Tibial artery (tissue), 4 donors: ENCODE measurements at regions not wholly inside any gene's neighbourhood (a gene's known extent, or its start where the extent isn't known, plus 50 kb on each side); places are given as distances from the start of the nearest gene placed in this dataset.

Experiments used
- DNase-seq, 2 donors: peaks; one replicate each; pipeline ENCODE4 v3.0.0-alpha.2; 2019
- H3K27ac ChIP-seq, 2 donors: fragments of 200-600 bp; sonication (generic) in 1 of 2; 1 replicate in 1 of 2; 2 replicates in 1 of 2; pipeline ENCODE4 v1.5.1; 2018 to 2019; ENCODE audit warnings: mild to moderate bottlenecking in 1 of 2
- H3K27me3 ChIP-seq, 2 donors: fragments of 200-600 bp; sonication (generic) in 1 of 2; one replicate each; pipeline versions ENCODE4 v1.5.1 to v1.6.0; 2016 to 2019
- H3K36me3 ChIP-seq, 3 donors: fragments of 200-600 bp; sonication (generic) in 2 of 3; one replicate each; pipeline ENCODE4 v1.5.1; 2016 to 2019; ENCODE audit warnings: mild to moderate bottlenecking in 2 of 3
- H3K4me1 ChIP-seq, 4 donors: fragments of 200-600 bp; sonication (generic) in 2 of 4; 1 replicate in 3 of 4; 2 replicates in 1 of 4; pipeline ENCODE4 v1.5.1; 2016 to 2019
- H3K4me3 ChIP-seq, 2 donors: fragments of 200-600 bp; sonication (generic) in 1 of 2; 1 replicate in 1 of 2; 2 replicates in 1 of 2; pipeline ENCODE4 v1.5.1; 2018 to 2019; ENCODE audit warnings: mild to moderate bottlenecking in 2 of 2
- H3K9me3 ChIP-seq, 3 donors: fragments of 200-600 bp; sonication (generic) in 1 of 3; one replicate each; pipeline ENCODE4 v1.5.1; 2016 to 2019
- CTCF ChIP-seq, 2 experiments: fragments of 200-600 bp in 1 of 2; fragments of 450-650 bp in 1 of 2; IDR thresholded peaks; one replicate each; pipeline ENCODE4 v1.5.1; 2017 to 2019; ENCODE audit warnings: antibody characterized with exemption in 2 of 2, mild to moderate bottlenecking in 1 of 2, moderate library complexity in 1 of 2
- intact Hi-C: fragments of 100-400 bp; cut with DNase I; formaldehyde crosslinking; loops from one replicate; pipeline ENCODE4 v1.15.0; 2023; ENCODE audit warnings: low total_unique reads

- Histone ChIP-seq H3K4me3 (no peak overlapping the region), H3K9me3 (no peaks in the 10 kb centered on the region), H3K27me3 (no peaks in the 10 kb centered on the region), H3K27ac (no peak overlapping the region), H3K4me1 (no peaks in the 10 kb centered on the region), H3K36me3 (no peaks in the 10 kb centered on the region)
- intact Hi-C loops: no loop called here
- DNase-seq: no peak
- no peak for TF ChIP-seq CTCF (IDR thresholded peaks at IDR 0.05)
Measured at GRCh38 chr12:61765926-61766325, 494.3 kb upstream of the USP15 start.

- Histone ChIP-seq H3K36me3 (no peaks in the 10 kb centered on the region), H3K4me1 (no peaks in the 10 kb centered on the region), H3K27ac (no peak overlapping the region), H3K4me3 (no peak overlapping the region), H3K9me3 (no peaks in the 10 kb centered on the region), H3K27me3 (no peaks in the 10 kb centered on the region)
- DNase-seq: no peak
- no peak for TF ChIP-seq CTCF (IDR thresholded peaks at IDR 0.05)
- intact Hi-C loops: no loop called here
Measured at GRCh38 chr12:61780435-61780834, 479.8 kb upstream of the USP15 start.

DNA sequence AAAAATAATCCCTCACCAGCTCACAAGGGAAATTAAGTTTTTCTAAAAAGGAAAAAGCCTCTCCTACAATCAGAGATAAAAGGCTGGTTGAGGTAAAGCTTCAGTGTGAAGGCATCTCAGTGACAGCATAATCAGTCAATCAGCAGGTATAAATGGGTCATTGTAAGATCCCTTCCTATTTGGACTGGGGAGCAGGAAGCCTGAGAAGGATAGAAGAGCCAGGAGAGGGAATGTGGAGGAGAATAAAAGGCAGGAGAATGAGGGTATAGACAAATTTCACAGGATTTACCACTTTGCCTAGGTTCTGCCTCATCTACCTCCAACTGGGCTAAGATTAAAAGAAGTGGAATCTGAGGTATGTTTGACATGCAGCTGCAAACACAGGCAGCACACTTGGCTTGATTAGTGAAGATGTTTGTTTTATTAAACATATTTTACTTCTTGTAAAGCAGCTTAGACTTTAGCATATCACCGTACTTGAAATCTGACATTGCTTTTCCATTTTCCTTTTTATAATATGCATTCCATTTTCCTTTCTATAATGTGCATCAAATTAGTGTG is 479.1 kb upstream of the USP15 start:
- no peak for DNase-seq
- Histone ChIP-seq H3K27me3 (no peaks in the 10 kb centered on the region), H3K4me3 (no peak overlapping the region), H3K9me3 (no peaks in the 10 kb centered on the region), H3K4me1 (no peaks in the 10 kb centered on the region), H3K36me3 (no peaks in the 10 kb centered on the region), H3K27ac (no peak overlapping the region)
- TF ChIP-seq CTCF (IDR thresholded peaks at IDR 0.05): no peak
- intact Hi-C loops: no loop called here

DNA sequence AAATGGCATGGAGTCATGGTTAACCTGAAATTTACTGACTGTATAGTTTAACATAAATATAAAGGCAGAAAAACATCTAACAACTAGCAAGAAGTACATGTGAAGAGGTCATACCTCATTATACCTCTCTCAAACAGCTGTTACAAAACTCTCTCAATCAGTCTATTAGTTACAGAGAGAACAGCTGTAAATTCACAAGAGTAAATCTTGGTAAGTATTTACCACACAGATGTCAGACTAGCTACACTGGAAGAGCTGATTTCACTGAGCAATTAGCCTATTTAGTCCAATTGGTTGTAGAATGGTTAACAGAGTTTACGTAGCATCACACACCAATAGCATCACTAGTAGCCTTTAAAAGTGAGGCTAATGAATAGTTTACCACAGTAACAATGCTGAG is 463.4 kb upstream of the USP15 start:
- no peak for TF ChIP-seq CTCF (IDR thresholded peaks at IDR 0.05)
- H3K9me3 ChIP-seq: no peaks in the 10 kb centered on the region
- intact Hi-C loops: no loop called here

GRCh38 chr12:61797266-61797665 is 462.9 kb upstream of the USP15 start:
- TF ChIP-seq CTCF (IDR thresholded peaks at IDR 0.05): no peak
- intact Hi-C loops: no loop called here
- Histone ChIP-seq H3K27ac (no peak overlapping the region), H3K27me3 (no peaks in the 10 kb centered on the region), H3K36me3 (no peaks in the 10 kb centered on the region), H3K4me1 (no peaks in the 10 kb centered on the region), H3K9me3 (no peaks in the 10 kb centered on the region), H3K4me3 (no peak overlapping the region)
- no peak for DNase-seq

More for the DNA sequence above, 463.4 kb upstream of the USP15 start:
- no peak overlapping the region for H3K4me3 ChIP-seq
- H3K4me1 ChIP-seq: no peaks in the 10 kb centered on the region
- no peaks in the 10 kb centered on the region for H3K36me3 ChIP-seq
- no peak overlapping the region for H3K27ac ChIP-seq
- DNase-seq: no peak
- no peaks in the 10 kb centered on the region for H3K27me3 ChIP-seq

DNA sequence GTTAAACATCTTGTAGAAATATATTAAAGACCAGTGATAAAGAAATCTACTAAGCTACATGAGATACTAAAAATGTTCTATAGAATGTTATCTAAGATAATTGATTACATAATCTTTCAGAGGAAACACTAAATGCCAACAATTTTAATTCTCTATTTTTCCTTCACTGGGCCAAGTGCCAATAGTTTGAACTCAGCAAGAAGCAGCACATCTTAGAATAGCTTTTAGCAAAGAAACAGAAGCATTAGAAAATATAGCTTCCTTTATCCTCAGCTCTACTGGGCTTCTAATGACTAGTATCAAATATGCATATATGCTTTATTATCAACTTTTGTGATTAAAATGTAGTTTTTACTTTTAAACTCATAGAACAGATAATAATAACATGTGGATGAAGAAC is 461.4 kb upstream of the USP15 start:
- DNase-seq: no peak
- H3K9me3 ChIP-seq: no peaks in the 10 kb centered on the region
- no peaks in the 10 kb centered on the region for H3K4me1 ChIP-seq
- H3K4me3 ChIP-seq: no peak overlapping the region
- no peaks in the 10 kb centered on the region for H3K27me3 ChIP-seq
- no peak for TF ChIP-seq CTCF (IDR thresholded peaks at IDR 0.05)
- H3K27ac ChIP-seq: no peak overlapping the region
- intact Hi-C loops: no loop called here
- H3K36me3 ChIP-seq: no peaks in the 10 kb centered on the region
